HCT116 (cell line): ENCODE measurements at regions not wholly inside any gene's neighbourhood (a gene's known extent, or its start where the extent isn't known, plus 50 kb on each side); places are given as distances from the start of the nearest gene placed in this dataset.

Source experiments
- ATAC-seq: fragments of 200-7000 bp; cut with Tn5 transposase; 2 replicates; pipeline ENCODE4 v1.9.1; 2020; ENCODE audit warnings: mild to moderate bottlenecking, moderate library complexity
- BruUV-seq: library from RNA; stranded (reverse); fragments of 400-500 nt; replicated peaks from 2 replicates; lab custom pipeline; 2021; lab: Mats Ljungman, UMichigan
- CTCF ChIA-PET: fragments of 300-600 bp; sonication (Branson Sonifier 250); formaldehyde crosslinking; loops from one replicate; lab custom pipeline; 2021; ENCODE audit warnings: antibody characterized with exemption; lab: Charles Lee
- POLR2A ChIA-PET: fragments of 300-600, 350-600 bp; sonication (Branson Sonifier 250); formaldehyde crosslinking; loops from one replicate; lab custom pipeline; 2021; ENCODE audit warnings: antibody characterized with exemption; lab: Charles Lee
- RAD21 ChIA-PET, 2 experiments: fragments of 300-600 bp; sonication (Branson Sonifier 250); formaldehyde crosslinking; loops; one replicate each; lab custom pipeline; 2023; ENCODE audit warnings: low total read pairs in 2 of 2; ENCODE audit not compliant: uncharacterized antibody in 2 of 2, unreplicated experiment in 2 of 2, low non-redundant PET in 1 of 2; lab: Charles Lee
- DNase-seq: peaks from one replicate; pipeline ENCODE4 v3.0.0-alpha.2; 2010; ENCODE audit warnings: low read depth, low spot score
- H2AFZ ChIP-seq: fragments of 200-600 bp; shearing (Covaris generic), sonication (generic); 2 replicates; pipeline ENCODE4 v1.6.1; 2017; ENCODE audit warnings: low read depth, mixed run types, mixed read lengths, antibody characterized with exemption, low read length; ENCODE audit not compliant: poor library complexity, severe bottlenecking
- H3K27ac ChIP-seq: 2 replicates; pipeline ENCODE4 v1.5.1; 2012; ENCODE audit warnings: low read depth, low read length
- H3K27me3 ChIP-seq: fragments of 200-600 bp; sonication (generic); 2 replicates; pipeline ENCODE4 v1.6.1; 2016; ENCODE audit warnings: mixed run types, low read length, mixed read lengths; ENCODE audit not compliant: insufficient read depth
- H3K36me3 ChIP-seq, 2 experiments: fragments of 200-500 bp in 1 of 2; fragments of 200-600 bp in 1 of 2; sonication (Bioruptor generic) in 1 of 2; sonication (generic) in 1 of 2; 2 replicates each; pipeline versions ENCODE4 v1.5.1 to v1.6.1; 2014 to 2016; ENCODE audit warnings: low read length in 2 of 2, inconsistent platforms in 1 of 2, mixed read lengths in 1 of 2, mixed run types in 1 of 2; ENCODE audit not compliant: insufficient read depth in 2 of 2, control insufficient read depth in 1 of 2
- H3K4me1 ChIP-seq, 2 experiments: fragments of 200-600 bp in 1 of 2; sonication (generic) in 1 of 2; 2 replicates each; pipeline versions ENCODE4 v1.5.1 to v1.6.1; 2012 to 2017; ENCODE audit warnings: low read length in 2 of 2, inconsistent platforms in 1 of 2, mild to moderate bottlenecking in 1 of 2, mixed read lengths in 1 of 2, mixed run types in 1 of 2, moderate library complexity in 1 of 2; ENCODE audit not compliant: insufficient read depth in 2 of 2, control insufficient read depth in 1 of 2
- H3K4me2 ChIP-seq: fragments of 200-600 bp; sonication (generic); 2 replicates; pipeline ENCODE4 v1.6.1; 2017; ENCODE audit warnings: mixed run types, low read length, mixed read lengths
- H3K4me3 ChIP-seq, 2 experiments: fragments of 200-600 bp in 1 of 2; sonication (generic) in 1 of 2; replicated peaks in 1 of 2; 2 replicates each; pipeline ENCODE4 v1.5.1; 2011 to 2016; ENCODE audit warnings: low read length in 2 of 2, control low read depth in 1 of 2, low read depth in 1 of 2, mild to moderate bottlenecking in 1 of 2, mixed read lengths in 1 of 2, mixed run types in 1 of 2
- H3K79me2 ChIP-seq: fragments of 200-600 bp; sonication (generic); 2 replicates; pipeline ENCODE4 v1.6.1; 2017; ENCODE audit warnings: mild to moderate bottlenecking, mixed run types, low read length, moderate library complexity, mixed read lengths; ENCODE audit not compliant: insufficient read depth
- H3K9ac ChIP-seq: fragments of 200-600 bp; sonication (generic); 2 replicates; pipeline ENCODE4 v1.6.1; 2016; ENCODE audit warnings: low read length, mixed read lengths
- H3K9me2 ChIP-seq: fragments of 200-600 bp; sonication (generic), shearing (Covaris generic); 2 replicates; pipeline ENCODE4 v1.6.1; 2017; ENCODE audit warnings: mixed run types, mild to moderate bottlenecking, moderate library complexity; ENCODE audit not compliant: insufficient read depth
- H3K9me3 ChIP-seq, 2 experiments: fragments of 200-500 bp in 1 of 2; fragments of 200-600 bp in 1 of 2; sonication (Bioruptor generic) in 1 of 2; sonication (generic) in 1 of 2; 2 replicates each; pipeline ENCODE4 v1.6.1; 2014 to 2017; ENCODE audit warnings: low read length in 2 of 2, mixed read lengths in 2 of 2, inconsistent platforms in 1 of 2, low read depth in 1 of 2, mild to moderate bottlenecking in 1 of 2, mixed run types in 1 of 2, moderate library complexity in 1 of 2; ENCODE audit not compliant: control insufficient read depth in 1 of 2, insufficient read depth in 1 of 2
- H4K20me1 ChIP-seq: fragments of 200-600 bp; sonication (generic), shearing (Covaris generic); 2 replicates; pipeline ENCODE4 v1.6.1; 2017; ENCODE audit warnings: mixed run types, mild to moderate bottlenecking, moderate library complexity; ENCODE audit not compliant: insufficient read depth
- ATF3 ChIP-seq: IDR thresholded peaks from 2 replicates; pipeline ENCODE4 v1.6.1; 2012
- CBX3 ChIP-seq: IDR thresholded peaks from 2 replicates; pipeline ENCODE4 v1.6.1; 2012; ENCODE audit warnings: low read depth
- JUND ChIP-seq: IDR thresholded peaks from 2 replicates; pipeline ENCODE4 v1.6.1; 2012
- MAX ChIP-seq: IDR thresholded peaks from 2 replicates; pipeline ENCODE4 v1.6.1; 2012
- POLR2A ChIP-seq: IDR thresholded peaks from 2 replicates; pipeline ENCODE4 v1.7.0; 2011; ENCODE audit warnings: borderline replicate concordance; ENCODE audit not compliant: insufficient read depth, insufficient read length; ENCODE audit errors: extremely low read depth
- POLR2AphosphoS5 ChIP-seq: IDR thresholded peaks from 2 replicates; pipeline ENCODE4 v1.6.1; 2011; ENCODE audit warnings: mild to moderate bottlenecking, low read depth, low read length, moderate library complexity
- RAD21 ChIP-seq: IDR thresholded peaks from 2 replicates; pipeline ENCODE4 v1.6.1; 2012; ENCODE audit warnings: low read depth, mild to moderate bottlenecking
- SP1 ChIP-seq: IDR thresholded peaks from 2 replicates; pipeline ENCODE4 v1.6.1; 2012; ENCODE audit warnings: low read depth
- YY1 ChIP-seq: IDR thresholded peaks from 2 replicates; pipeline ENCODE4 v1.6.1; 2011; ENCODE audit warnings: low read length, low read depth, moderate library complexity, mild to moderate bottlenecking; ENCODE audit not compliant: insufficient replicate concordance; ENCODE audit errors: extremely low read depth
- ZNF274 ChIP-seq: fragments of 200-500 bp; sonication (Bioruptor generic); IDR thresholded peaks from 2 replicates; pipeline ENCODE4 v1.6.1; 2014; ENCODE audit warnings: mild to moderate bottlenecking, low read depth, low read length, inconsistent platforms
- intact Hi-C: fragments of 100-400 bp; cut with micrococcal nuclease; formaldehyde crosslinking; loops from 2 replicates; pipeline ENCODE4 v1.10.0; 2022

GRCh38 chr4:83708500-83709175, 172.7 kb downstream of the GPAT3 start:
- no peaks in the 10 kb centered on the region for H3K9me3 ChIP-seq
- no peak overlapping the region for H3K4me2 ChIP-seq
- TF ChIP-seq RAD21 (no peak), JUND (no peak), YY1 (no peak), POLR2A (no peak), MAX (no peak), CBX3 (no peak), SP1 (no peak)
- ATAC-seq (no peak), DNase-seq (no peak)
- H3K27ac ChIP-seq: no peak overlapping the region
- H2AFZ ChIP-seq: no peak overlapping the region
- no peaks in the 10 kb centered on the region for H4K20me1 ChIP-seq
- H3K4me1 ChIP-seq: no peaks in the 10 kb centered on the region
- CTCF ChIA-PET: no interaction called here
- no peaks in the 10 kb centered on the region for H3K27me3 ChIP-seq
- BruUV-seq: no TSS peak
- no peak overlapping the region for H3K4me3 ChIP-seq
- no peaks in the 10 kb centered on the region for H3K9me2 ChIP-seq
- no peaks in the 10 kb centered on the region for H3K36me3 ChIP-seq
- RAD21 ChIA-PET: no interaction called here
- H3K79me2 ChIP-seq: no peaks in the 10 kb centered on the region
- no peak overlapping the region for H3K9ac ChIP-seq
- POLR2A ChIA-PET: no interaction called here
- intact Hi-C loops: no loop called here

DNA sequence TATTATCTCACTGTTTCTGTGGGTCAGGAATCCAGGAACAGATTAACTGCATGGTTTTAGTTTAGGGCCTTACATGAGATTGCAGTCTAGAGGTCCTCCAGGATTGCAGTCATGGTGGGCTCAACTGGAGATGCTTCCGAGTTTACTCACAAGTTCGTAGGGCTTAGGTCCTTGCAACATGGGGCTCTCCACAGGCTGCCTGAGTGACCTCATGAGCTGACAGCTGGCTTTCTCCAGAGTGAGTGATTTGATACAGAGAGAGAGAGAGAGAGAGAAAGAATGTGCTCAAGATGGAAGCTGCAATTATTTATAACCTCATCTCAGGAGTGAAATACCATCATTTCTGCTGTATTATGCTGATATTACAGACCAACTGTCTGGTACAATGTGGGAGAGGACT, 168.9 kb downstream of the GPAT3 start:
- H3K36me3 ChIP-seq: no peaks in the 10 kb centered on the region
- no peak overlapping the region for H3K27ac ChIP-seq
- ChIA-PET CTCF (no interaction called here), POLR2A (no interaction called here), RAD21 (no interaction called here)
- no peak overlapping the region for H3K9ac ChIP-seq
- H3K9me3 ChIP-seq: peaks cover 3 to 14% of the 10 kb centered on the region in 2 experiments; a peak in 1 of 4 replicates
- H3K4me3 ChIP-seq: no peak overlapping the region
- no peaks in the 10 kb centered on the region for H4K20me1 ChIP-seq
- H2AFZ ChIP-seq: no peak overlapping the region
- ATAC-seq: no peak
- no peaks in the 10 kb centered on the region for H3K4me1 ChIP-seq
- intact Hi-C loops: no loop called here
- DNase-seq: no peak
- H3K27me3 ChIP-seq: no peaks in the 10 kb centered on the region
- H3K4me2 ChIP-seq: no peak overlapping the region
- TF ChIP-seq RAD21: no peak
- TF ChIP-seq ZNF274: no peak
- TF ChIP-seq YY1: no peak
- TF ChIP-seq POLR2AphosphoS5: no peak
- no peak for TF ChIP-seq ATF3
- TF ChIP-seq, all 23 proteins: peak for 0
- no TSS peak for BruUV-seq
- no peaks in the 10 kb centered on the region for H3K9me2 ChIP-seq
- H3K79me2 ChIP-seq: no peaks in the 10 kb centered on the region
